H1 (cell line): ENCODE measurements at regions not wholly inside any gene's neighbourhood (a gene's known extent, or its start where the extent isn't known, plus 50 kb on each side); places are given as distances from the start of the nearest gene placed in this dataset.

Experiments
- CTCF ChIA-PET: fragments of 300-600 bp; sonication (Branson Sonifier 250); formaldehyde crosslinking; loops from one replicate; lab custom pipeline; 2021; ENCODE audit not compliant: partially characterized antibody; lab: Charles Lee
- POLR2A ChIA-PET: fragments of 300-600 bp; sonication (Branson Sonifier 250); formaldehyde crosslinking; loops from one replicate; lab custom pipeline; 2021; ENCODE audit warnings: inconsistent platforms; ENCODE audit not compliant: partially characterized antibody; lab: Charles Lee
- DNase-seq, 2 experiments: peaks; one replicate each; pipeline versions ENCODE4 v3.0.0 to v3.0.0-alpha.2; 2010 to 2022; ENCODE audit warnings: low spot score in 2 of 2, low read depth in 1 of 2, mixed read lengths in 1 of 2
- FAIRE-seq: peaks from 2 replicates; lab custom pipeline; 2011; peaks lifted over from hg19 to GRCh38; lab: Jason Lieb, UNC
- H2AFZ ChIP-seq: 2 replicates; pipeline ENCODE4 v1.8.1; 2012; ENCODE audit warnings: low read length, inconsistent platforms
- H2AK5ac ChIP-seq: 2 replicates; pipeline ENCODE4 v1.6.1; 2013; ENCODE audit warnings: low read depth, low read length
- H2BK120ac ChIP-seq: replicated peaks from 2 replicates; pipeline ENCODE3; 2013; ENCODE audit warnings: low read depth, low read length, inconsistent platforms
- H2BK12ac ChIP-seq: 2 replicates; pipeline ENCODE4 v1.6.1; 2013; ENCODE audit warnings: low read depth, low read length
- H2BK15ac ChIP-seq: 2 replicates; pipeline ENCODE4 v1.6.1; 2013; ENCODE audit warnings: low read length
- H2BK20ac ChIP-seq: 2 replicates; pipeline ENCODE4 v1.6.1; 2013; ENCODE audit warnings: low read length
- H2BK5ac ChIP-seq: 2 replicates; pipeline ENCODE4 v1.6.1; 2013; ENCODE audit warnings: low read depth, low read length
- H3K14ac ChIP-seq: 2 replicates; pipeline ENCODE4 v1.6.1; 2013; ENCODE audit warnings: inconsistent platforms; ENCODE audit not compliant: insufficient read length
- H3K18ac ChIP-seq: 2 replicates; pipeline ENCODE4 v1.6.1; 2013; ENCODE audit warnings: low read length; ENCODE audit errors: extremely low read depth
- H3K23ac ChIP-seq: 2 replicates; pipeline ENCODE4 v1.6.1; 2013; ENCODE audit warnings: inconsistent platforms; ENCODE audit not compliant: insufficient read length
- H3K23me2 ChIP-seq: 2 replicates; pipeline ENCODE4 v1.6.1; 2013; ENCODE audit warnings: low read depth, low read length
- H3K27ac ChIP-seq: 2 replicates; pipeline ENCODE4 v1.6.1; 2011; ENCODE audit warnings: low read depth, low read length, inconsistent platforms
- H3K27me3 ChIP-seq, 4 experiments: replicated peaks in 1 of 4; 1 replicate in 1 of 4; 2 replicates in 3 of 4; pipeline versions ENCODE4 v1.6.1 to v1.8.1; 2011 to 2013; ENCODE audit warnings: low read length in 3 of 4, mild to moderate bottlenecking in 3 of 4, inconsistent platforms in 2 of 4, mixed read lengths in 2 of 4, moderate library complexity in 1 of 4; ENCODE audit not compliant: control insufficient read depth in 3 of 4, insufficient read depth in 3 of 4; ENCODE audit errors: extremely low read depth in 1 of 4
- H3K36me3 ChIP-seq, 4 experiments: 2 replicates each; pipeline versions ENCODE4 v1.6.1 to v1.8.1; 2011 to 2013; ENCODE audit warnings: mild to moderate bottlenecking in 4 of 4, low read length in 3 of 4, moderate library complexity in 2 of 4, control low read depth in 1 of 4, inconsistent platforms in 1 of 4; ENCODE audit not compliant: insufficient read depth in 4 of 4, control insufficient read depth in 2 of 4
- H3K4ac ChIP-seq: replicated peaks from 2 replicates; pipeline ENCODE3; 2013; ENCODE audit warnings: low read length, low read depth, mixed read lengths, inconsistent platforms; ENCODE audit not compliant: insufficient read length
- H3K4me1 ChIP-seq, 4 experiments: replicated peaks in 1 of 4; 1 replicate in 1 of 4; 2 replicates in 3 of 4; pipeline versions ENCODE4 v1.6.1 to v1.8.1; 2011 to 2013; ENCODE audit warnings: low read length in 3 of 4, inconsistent platforms in 2 of 4, mixed read lengths in 1 of 4; ENCODE audit not compliant: insufficient read depth in 4 of 4, control insufficient read depth in 3 of 4
- H3K4me2 ChIP-seq, 2 experiments: 2 replicates each; pipeline versions ENCODE4 v1.6.1 to v1.8.1; 2011 to 2013; ENCODE audit warnings: low read depth in 2 of 2, low read length in 2 of 2, control low read depth in 1 of 2, inconsistent platforms in 1 of 2, mild to moderate bottlenecking in 1 of 2; ENCODE audit not compliant: insufficient read depth in 1 of 2
- H3K4me3 ChIP-seq, 4 experiments: fragments of 200-600, 300-600 bp in 1 of 4; sonication (generic), shearing (Covaris generic), sonication (Bioruptor Twin) in 1 of 4; 2 replicates each; pipeline versions ENCODE4 v1.5.1 to v1.8.1; 2011 to 2016; ENCODE audit warnings: low read length in 4 of 4, low read depth in 3 of 4, control low read depth in 2 of 4, inconsistent platforms in 2 of 4, mild to moderate bottlenecking in 2 of 4, mixed read lengths in 1 of 4, moderate library complexity in 1 of 4; ENCODE audit not compliant: insufficient read depth in 2 of 4; ENCODE audit errors: extremely low read depth in 1 of 4
- H3K56ac ChIP-seq: replicated peaks from 2 replicates; pipeline ENCODE3; 2013; ENCODE audit warnings: low read depth, mild to moderate bottlenecking, mixed read lengths, low read length, inconsistent platforms; ENCODE audit not compliant: insufficient read length
- H3K79me1 ChIP-seq: 2 replicates; pipeline ENCODE4 v1.6.1; 2013; ENCODE audit warnings: low read depth, low read length, control low read depth
- H3K79me2 ChIP-seq, 2 experiments: 2 replicates each; pipeline versions ENCODE4 v1.6.1 to v1.8.1; 2012 to 2013; ENCODE audit warnings: low read length in 2 of 2, mild to moderate bottlenecking in 2 of 2, inconsistent platforms in 1 of 2; ENCODE audit not compliant: insufficient read depth in 2 of 2, control insufficient read depth in 1 of 2
- H3K9ac ChIP-seq, 4 experiments: replicated peaks in 1 of 4; 1 replicate in 1 of 4; 2 replicates in 3 of 4; pipeline versions ENCODE4 v1.6.1 to v1.8.1; 2011 to 2013; ENCODE audit warnings: low read depth in 3 of 4, low read length in 3 of 4, control low read depth in 2 of 4, mild to moderate bottlenecking in 2 of 4, moderate library complexity in 2 of 4, inconsistent platforms in 1 of 4; ENCODE audit errors: extremely low read depth in 1 of 4
- H3K9me3 ChIP-seq, 2 experiments: 2 replicates each; pipeline versions ENCODE4 v1.6.1 to v1.8.1; 2012 to 2013; ENCODE audit warnings: mild to moderate bottlenecking in 2 of 2, moderate library complexity in 2 of 2, control low read depth in 1 of 2, inconsistent platforms in 1 of 2, low read depth in 1 of 2, low read length in 1 of 2, mixed read lengths in 1 of 2; ENCODE audit not compliant: insufficient read depth in 2 of 2
- H4K20me1 ChIP-seq, 2 experiments: replicated peaks in 1 of 2; 2 replicates each; pipeline versions ENCODE3 to v1.8.1; 2011 to 2013; ENCODE audit warnings: inconsistent platforms in 2 of 2, low read length in 2 of 2, mild to moderate bottlenecking in 1 of 2; ENCODE audit not compliant: insufficient read depth in 2 of 2, control insufficient read depth in 1 of 2
- H4K5ac ChIP-seq: 2 replicates; pipeline ENCODE4 v1.6.1; 2013; ENCODE audit warnings: low read length, low read depth, mixed read lengths, inconsistent platforms; ENCODE audit not compliant: insufficient read length
- H4K8ac ChIP-seq: 2 replicates; pipeline ENCODE4 v1.8.0; 2013; ENCODE audit warnings: mild to moderate bottlenecking, moderate library complexity, low read length, inconsistent platforms; ENCODE audit not compliant: insufficient read depth; ENCODE audit errors: extremely low read depth
- H4K91ac ChIP-seq: replicated peaks from 2 replicates; pipeline ENCODE3; 2013; ENCODE audit warnings: low read length, mixed read lengths, inconsistent platforms; ENCODE audit not compliant: insufficient read length
- BACH1 ChIP-seq: IDR thresholded peaks from 2 replicates; pipeline ENCODE4 v1.6.1; 2012; ENCODE audit warnings: low read length, improper control_type of control experiment
- BCL11A ChIP-seq, 2 experiments: IDR thresholded peaks; one replicate each; pipeline ENCODE4 v1.6.1; 2011; ENCODE audit warnings: low read depth in 2 of 2, low read length in 2 of 2, mild to moderate bottlenecking in 2 of 2
- EZH2 ChIP-seq: fragments of 200-600 bp; sonication (generic); IDR thresholded peaks from 2 replicates; pipeline ENCODE4 v1.7.1; 2012; ENCODE audit warnings: low read depth, mild to moderate bottlenecking, moderate library complexity, low read length, inconsistent platforms; ENCODE audit not compliant: severe bottlenecking
- GABPA ChIP-seq: IDR thresholded peaks from 2 replicates; pipeline ENCODE4 v1.6.1; 2011; ENCODE audit warnings: mild to moderate bottlenecking, low read length, moderate library complexity, borderline replicate concordance; ENCODE audit not compliant: insufficient read depth
- HDAC2 ChIP-seq, 2 experiments: fragments of 300-600 bp in 1 of 2; sonication (generic) in 1 of 2; IDR thresholded peaks; 2 replicates each; pipeline ENCODE4 v1.6.1; 2011 to 2012; ENCODE audit warnings: low read depth in 2 of 2, low read length in 2 of 2, mild to moderate bottlenecking in 2 of 2, moderate library complexity in 2 of 2, borderline replicate concordance in 1 of 2, inconsistent platforms in 1 of 2
- PHF8 ChIP-seq: fragments of 200-600 bp; sonication (generic); conservative IDR thresholded peaks from 2 replicates; pipeline ENCODE4 v1.7.1; 2012; ENCODE audit warnings: low read depth, mild to moderate bottlenecking, inconsistent platforms, low read length, moderate library complexity
- RXRA ChIP-seq: IDR thresholded peaks from 2 replicates; pipeline ENCODE4 v1.6.1; 2011; ENCODE audit warnings: low read depth, mild to moderate bottlenecking, low read length, moderate library complexity; ENCODE audit not compliant: insufficient read depth
- SRF ChIP-seq: IDR thresholded peaks from 2 replicates; pipeline ENCODE4 v1.6.1; 2011; ENCODE audit warnings: mild to moderate bottlenecking, low read depth, low read length, moderate library complexity
- TAF1 ChIP-seq: IDR thresholded peaks from 2 replicates; pipeline ENCODE4 v1.6.1; 2011; ENCODE audit warnings: mild to moderate bottlenecking, low read depth, low read length
- USF2 ChIP-seq: IDR thresholded peaks from 2 replicates; pipeline ENCODE4 v1.6.1; 2011; ENCODE audit warnings: low read length, improper control_type of control experiment
- WGBS, 2 experiments: shearing (Covaris generic) in 1 of 2; methylation state at CpG; one replicate each; pipeline versions ENCODE4 v1.1.6 to v1.1.7; 2013 to 2015; ENCODE audit warnings: low lambda C conversion rate in 2 of 2, mixed read lengths in 2 of 2, inconsistent platforms in 1 of 2, low coverage in 1 of 2, missing lambda C conversion rate in 1 of 2; ENCODE audit not compliant: insufficient replicate concordance in 2 of 2, insufficient coverage in 1 of 2, insufficient read length in 1 of 2; ENCODE audit errors: extremely low coverage in 1 of 2, missing lambda C conversion rate in 1 of 2; 5-methylcytosine and 5-hydroxymethylcytosine counted together

DNA sequence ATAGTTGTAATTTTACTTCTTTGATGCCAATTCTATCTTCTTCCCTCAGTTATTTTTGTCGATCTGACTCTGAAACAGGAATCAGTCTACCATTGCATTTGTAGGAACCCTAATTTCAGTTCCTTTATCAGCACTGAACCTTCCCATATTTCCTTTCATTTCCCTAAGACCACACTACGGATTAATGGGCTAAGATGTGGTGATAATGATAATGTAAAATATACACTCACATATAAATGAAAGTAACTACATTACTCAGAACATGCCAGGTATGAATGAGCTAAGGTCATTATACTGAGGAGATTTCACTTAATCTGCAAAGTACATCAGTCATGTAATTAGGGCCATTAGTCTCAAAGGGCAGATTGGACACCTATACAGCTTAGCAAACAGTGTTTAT, 60.2 kb upstream of the RFC3 start:
- WGBS, 2 experiments: 86% methylated on average over 2 of the region's 2 CpGs; no CpG with 5 or more reads in 1 of the 2 experiments
- Histone ChIP-seq H4K5ac (no peak overlapping the region), H3K36me3 (no peaks in the 10 kb centered on the region), H4K91ac (no peak overlapping the region), H2BK120ac (no peak overlapping the region), H4K8ac (no peak overlapping the region), H3K27ac (no peak overlapping the region), H3K4me3 (no peak overlapping the region), H3K79me2 (no peaks in the 10 kb centered on the region), H3K18ac (no peak overlapping the region), H3K4me2 (no peak overlapping the region), H2BK15ac (no peak overlapping the region), H3K23ac (no peak overlapping the region), H2BK12ac (no peak overlapping the region), H2BK5ac (no peak overlapping the region), H3K27me3 (no peaks in the 10 kb centered on the region), H2AFZ (no peak overlapping the region), H3K79me1 (no peaks in the 10 kb centered on the region), H3K23me2 (no peaks in the 10 kb centered on the region), H3K56ac (no peak overlapping the region), H3K14ac (no peak overlapping the region), H3K9me3 (no peaks in the 10 kb centered on the region), H3K4ac (no peak overlapping the region), H3K9ac (no peak overlapping the region), H3K4me1 (no peaks in the 10 kb centered on the region), H4K20me1 (no peaks in the 10 kb centered on the region), H2AK5ac (no peak overlapping the region), H2BK20ac (no peak overlapping the region)
- DNase-seq (no peak), FAIRE-seq (no peak)
- POLR2A ChIA-PET: interaction anchor here (0.5 kb wide), 1 partner anchor 28 kb away, joined by 3 read pairs; no protein-coding TSS in a partner anchor
- CTCF ChIA-PET: no interaction called here
- TF ChIP-seq TAF1 (no peak), GABPA (no peak), BCL11A (IDR thresholded peaks at IDR 0.05; ENCODE audit: low read depth in 2 of 2, low read length in 2 of 2) (no peak), HDAC2 (IDR thresholded peaks at IDR 0.05; ENCODE audit: borderline replicate concordance in 1 of 2, low read depth in 2 of 2, low read length in 2 of 2) (no peak), SRF (no peak), USF2 (no peak), EZH2 (no peak), BACH1 (no peak), RXRA (no peak), PHF8 (no peak)
